ENCODE measurements at regions not wholly inside any gene's neighbourhood (a gene's known extent, or its start where the extent isn't known, plus 50 kb on each side); places are given as distances from the start of the nearest gene placed in this dataset.
"Not testable (repeated sequence)": the region's sequence is repeated elsewhere in the genome, so short reads cannot be mapped to it uniquely, and the experiment has no call there.

- no peak for DNase-seq (ENCODE audit: insufficient read length, low spot score)
- TF ChIP-seq POLR2A (IDR thresholded peaks at IDR 0.05; ENCODE audit: low read depth, low read length) = no peak
- FAIRE-seq = no peak
Observed at GRCh38 chr6:115137910-115138309, 795.1 kb upstream of the HS3ST5 start.

- DNase-seq (ENCODE audit: insufficient read length, low spot score) (no peak), FAIRE-seq (no peak)
- no peak for TF ChIP-seq POLR2A (IDR thresholded peaks at IDR 0.05; ENCODE audit: low read depth, low read length)
Observed at GRCh38 chr6:115133790-115134189, 791.0 kb upstream of the HS3ST5 start.

- TF ChIP-seq POLR2A (IDR thresholded peaks at IDR 0.05; ENCODE audit: low read depth, low read length) = no peak
- FAIRE-seq (no peak), DNase-seq (ENCODE audit: insufficient read length, low spot score) (no peak)
Observed at GRCh38 chr6:115131709-115132490, 789.1 kb upstream of the HS3ST5 start.

- DNase-seq (ENCODE audit: insufficient read length, low spot score) = not testable (repeated sequence)
Observed at GRCh38 chr6:115121513-115121912, 778.7 kb upstream of the HS3ST5 start.

DNA sequence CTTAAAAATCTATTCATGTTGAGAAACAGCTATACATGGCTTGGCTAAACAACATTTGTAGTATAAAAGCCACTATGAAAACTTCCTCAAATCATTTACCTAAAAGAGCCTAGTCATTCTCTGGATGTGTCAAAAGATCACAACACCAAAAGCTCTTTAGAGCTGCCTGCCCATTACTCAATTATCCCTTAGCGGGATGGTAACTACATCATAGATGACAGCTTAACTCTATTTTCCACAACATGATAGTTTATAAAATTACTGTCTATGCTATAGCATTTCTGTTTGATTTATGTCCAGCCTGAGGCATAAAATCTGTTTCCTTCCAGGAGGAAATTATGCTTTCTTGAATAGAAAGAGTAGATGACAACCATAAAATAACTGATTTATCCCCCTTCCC, 777.6 kb upstream of the HS3ST5 start:
- DNase-seq (ENCODE audit: insufficient read length, low spot score) = no peak
- no peak for FAIRE-seq
- no peak for TF ChIP-seq POLR2A (IDR thresholded peaks at IDR 0.05; ENCODE audit: low read depth, low read length)

More at GRCh38 chr6:115121513-115121912, 778.7 kb upstream of the HS3ST5 start:
- FAIRE-seq = not testable (repeated sequence)

DNA sequence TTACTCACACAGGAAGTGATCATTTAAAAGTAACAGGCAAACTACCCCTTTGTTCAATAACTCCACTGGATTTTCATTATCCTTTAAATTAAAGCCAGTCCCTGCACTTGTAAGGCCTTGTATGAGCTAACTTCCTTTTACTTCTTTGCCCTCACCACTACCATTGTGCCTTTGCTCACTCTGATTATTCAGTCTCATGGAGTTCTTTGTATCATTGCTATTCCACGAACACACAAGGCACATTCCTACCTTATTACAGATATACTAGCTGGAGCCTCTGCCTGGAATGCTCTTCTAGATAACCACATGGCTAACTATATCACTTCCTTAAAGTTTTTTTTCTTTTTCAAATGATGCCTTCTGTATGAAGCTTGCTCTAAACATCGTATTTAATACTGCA, 748.6 kb upstream of the HS3ST5 start:
- FAIRE-seq (no peak), DNase-seq (ENCODE audit: insufficient read length, low spot score) (no peak)
- TF ChIP-seq POLR2A (IDR thresholded peaks at IDR 0.05; ENCODE audit: low read depth, low read length) = no peak

DNA sequence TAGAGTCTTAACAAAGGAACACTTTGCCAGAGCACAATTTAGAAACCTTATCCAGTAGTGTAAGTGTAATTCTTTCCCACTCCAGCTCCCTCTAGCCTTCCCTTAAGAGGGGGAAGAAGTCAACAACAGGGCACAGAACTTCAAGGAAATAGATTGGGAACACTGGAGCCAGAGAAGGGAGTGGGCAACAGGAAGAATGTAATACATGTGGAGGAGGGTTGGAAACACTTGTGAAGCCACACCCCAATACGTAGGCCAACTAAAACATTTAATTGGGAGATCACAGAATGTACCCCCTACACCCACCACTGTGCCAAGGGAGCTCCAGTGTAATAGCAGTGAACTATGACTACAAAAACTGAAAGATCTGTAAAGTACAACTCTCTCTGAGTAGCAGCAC, 735.7 kb upstream of the HS3ST5 start:
- no peak for FAIRE-seq
- DNase-seq (ENCODE audit: insufficient read length, low spot score) = no peak
- TF ChIP-seq POLR2A (IDR thresholded peaks at IDR 0.05; ENCODE audit: low read depth, low read length) = no peak

DNA sequence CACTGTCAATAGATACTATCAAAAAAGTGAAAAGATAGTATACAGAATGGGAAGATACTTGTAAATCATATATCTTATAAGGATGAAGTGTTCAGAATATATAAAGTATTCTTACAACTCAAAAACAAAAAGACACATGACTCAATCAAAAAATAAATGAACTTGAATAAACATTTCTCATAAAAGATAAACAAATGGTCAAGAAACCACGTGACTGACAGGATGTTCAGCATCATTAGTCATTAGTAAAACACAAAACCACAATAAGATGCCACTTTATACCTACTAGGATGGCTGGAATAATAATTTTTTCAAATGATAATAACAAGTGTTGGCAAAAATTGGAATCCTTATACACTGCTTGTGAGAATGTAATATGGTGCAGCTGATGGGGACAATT, 729.1 kb upstream of the HS3ST5 start:
- no peak for DNase-seq (ENCODE audit: insufficient read length, low spot score)
- no peak for FAIRE-seq
- TF ChIP-seq POLR2A (IDR thresholded peaks at IDR 0.05; ENCODE audit: low read depth, low read length) = no peak

- DNase-seq (ENCODE audit: insufficient read length, low spot score) (no peak), FAIRE-seq (no peak)
- TF ChIP-seq POLR2A (IDR thresholded peaks at IDR 0.05; ENCODE audit: low read depth, low read length) = no peak
Observed at GRCh38 chr6:115067690-115068447, 725.0 kb upstream of the HS3ST5 start.

GRCh38 chr6:115064680-115065079, 721.9 kb upstream of the HS3ST5 start:
- no peak for FAIRE-seq
- TF ChIP-seq POLR2A (IDR thresholded peaks at IDR 0.05; ENCODE audit: low read depth, low read length) = no peak
- DNase-seq (ENCODE audit: insufficient read length, low spot score) = no peak

GRCh38 chr6:115060581-115060980, 717.8 kb upstream of the HS3ST5 start:
- TF ChIP-seq POLR2A (IDR thresholded peaks at IDR 0.05; ENCODE audit: low read depth, low read length) = no peak
- no peak for FAIRE-seq
- DNase-seq (ENCODE audit: insufficient read length, low spot score) = no peak

DNA sequence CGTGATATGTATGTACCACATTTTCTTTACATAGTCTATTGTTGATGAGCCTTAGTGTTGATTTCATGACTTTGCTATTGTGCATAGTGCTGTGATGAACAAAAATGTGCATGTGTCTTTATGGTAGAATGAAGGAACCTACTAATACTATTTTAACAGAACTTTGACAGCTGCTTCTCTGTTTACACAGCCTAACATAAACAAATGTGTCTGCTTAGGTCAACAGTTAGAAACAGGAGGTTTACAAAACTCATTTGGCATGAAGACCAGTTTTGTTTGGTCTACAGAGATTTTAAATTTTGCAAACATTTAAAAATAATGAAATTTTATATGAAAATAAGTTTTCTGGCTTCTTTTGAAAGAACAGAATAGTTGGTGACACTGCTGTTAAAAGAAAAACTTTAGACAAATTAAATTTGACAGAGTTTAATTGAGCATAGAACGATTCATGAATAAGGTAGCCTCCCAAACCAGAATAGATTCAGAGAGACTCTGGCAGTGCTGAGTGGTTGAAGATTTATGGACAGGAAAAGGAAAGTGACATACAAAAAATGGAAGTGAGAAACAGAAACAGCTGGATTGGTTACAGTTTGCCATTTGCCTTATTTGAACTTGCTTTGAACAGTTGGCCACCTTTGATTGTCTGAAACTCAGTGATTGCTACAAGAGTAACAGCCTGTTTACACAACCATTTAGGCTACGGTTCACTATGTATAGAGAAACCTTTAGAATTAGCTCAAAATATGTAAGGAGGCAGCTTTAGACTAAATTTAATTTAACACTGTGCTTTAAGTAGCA, 715.8 kb upstream of the HS3ST5 start:
- DNase-seq (ENCODE audit: insufficient read length, low spot score) (no peak), FAIRE-seq (no peak)
- TF ChIP-seq POLR2A (IDR thresholded peaks at IDR 0.05; ENCODE audit: low read depth, low read length) = no peak

GRCh38 chr6:115055579-115055978, 712.8 kb upstream of the HS3ST5 start:
- FAIRE-seq (no peak), DNase-seq (ENCODE audit: insufficient read length, low spot score) (no peak)
- no peak for TF ChIP-seq POLR2A (IDR thresholded peaks at IDR 0.05; ENCODE audit: low read depth, low read length)

- DNase-seq (ENCODE audit: insufficient read length, low spot score); FAIRE-seq: not testable (repeated sequence)
Observed at GRCh38 chr6:115054242-115054641, 711.4 kb upstream of the HS3ST5 start.
